HG03159 (cell line): ENCODE measurements at regions not wholly inside any gene's neighbourhood (a gene's known extent, or its start where the extent isn't known, plus 50 kb on each side); places are given as distances from the start of the nearest gene placed in this dataset.
"Not testable (repeated sequence)": the region's sequence is repeated elsewhere in the genome, so short reads cannot be mapped to it uniquely, and the experiment has no call there.

Experiments used
- ATAC-seq: cut with Tn5 transposase; IDR thresholded peaks from one replicate; pipeline ENCODE4 v1.9.1; 2021; ENCODE audit warnings: mild to moderate bottlenecking, moderate library complexity; ENCODE audit not compliant: unreplicated experiment

DNA sequence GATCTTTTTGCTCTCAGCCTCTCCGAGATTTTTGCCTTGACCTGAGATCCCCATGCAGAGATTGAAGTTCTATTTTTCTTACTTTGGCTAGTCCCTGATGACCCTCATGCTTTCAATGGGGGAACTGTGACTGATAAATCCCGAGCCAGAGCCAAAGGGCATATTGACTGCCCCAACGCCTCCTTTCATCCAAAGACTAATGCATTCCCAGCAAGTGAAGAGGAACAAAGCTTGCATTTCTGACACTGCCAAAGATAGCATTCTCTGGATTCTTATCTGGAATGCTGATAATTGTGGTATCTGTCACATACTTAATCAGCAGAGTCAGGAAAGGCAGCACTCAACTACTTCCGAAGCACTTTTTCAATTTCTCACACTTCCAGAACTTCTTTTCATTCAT lies 152.3 kb upstream of the EGLN3 start:
- no peak for ATAC-seq

DNA sequence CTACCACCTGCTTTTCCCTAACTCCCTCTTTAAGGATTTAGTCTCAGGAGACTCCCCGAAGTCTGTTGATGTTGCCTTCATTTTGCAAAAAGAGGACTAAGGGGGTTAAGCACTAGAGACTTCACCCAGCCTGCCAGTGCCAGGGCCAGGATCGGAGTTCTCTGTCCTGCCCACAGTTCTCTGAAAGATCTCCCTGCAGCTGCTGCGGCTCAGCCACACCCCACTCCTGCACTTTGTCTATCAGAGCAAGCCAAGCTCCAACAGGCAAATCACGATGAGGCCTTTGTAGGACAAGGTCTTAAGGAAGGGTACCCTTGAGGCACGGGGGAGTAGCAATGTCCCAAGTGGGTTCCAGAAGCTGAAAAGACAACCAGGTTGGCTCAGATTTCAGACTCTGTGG lies 148.8 kb upstream of the EGLN3 start:
- ATAC-seq, result no peak

GRCh38 chr14:34098985-34099349 lies 148.1 kb upstream of the EGLN3 start:
- no peak for ATAC-seq

- ATAC-seq, result no peak
Observed at GRCh38 chr14:34098045-34098984, 147.4 kb upstream of the EGLN3 start.

GRCh38 chr14:34097644-34098043 lies 146.8 kb upstream of the EGLN3 start:
- no peak for ATAC-seq

- ATAC-seq, result no peak
Observed at GRCh38 chr14:34094384-34094783, 143.5 kb upstream of the EGLN3 start.

- ATAC-seq, result no peak
Observed at GRCh38 chr14:34093883-34094282, 143.0 kb upstream of the EGLN3 start.

- ATAC-seq, result no peak
Observed at GRCh38 chr14:34090451-34090850, 139.6 kb upstream of the EGLN3 start.

DNA sequence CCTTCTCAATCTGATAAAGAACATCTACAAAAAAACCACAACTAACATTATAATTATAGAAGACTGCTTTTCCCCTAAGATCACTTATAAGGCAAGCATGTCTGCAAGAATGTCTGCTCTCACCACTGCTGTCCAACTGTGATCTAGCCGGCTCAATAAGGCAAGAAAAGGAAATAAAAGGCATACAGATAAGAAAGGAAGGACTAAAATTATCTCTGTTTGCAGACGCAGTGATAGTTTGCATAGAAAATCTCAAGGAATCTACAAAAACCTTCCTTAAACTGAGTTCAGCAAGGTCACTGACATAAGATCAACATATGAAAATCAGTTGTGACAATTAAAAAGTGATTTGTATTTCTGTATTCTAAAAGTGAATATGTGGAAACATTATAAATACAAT lies 138.0 kb upstream of the EGLN3 start:
- no peak for ATAC-seq

- ATAC-seq, result peak; percentile 49
Observed at GRCh38 chr14:34087571-34087970, 136.7 kb upstream of the EGLN3 start.

- no peak for ATAC-seq
Observed at GRCh38 chr14:34086223-34086757, 135.4 kb upstream of the EGLN3 start.

DNA sequence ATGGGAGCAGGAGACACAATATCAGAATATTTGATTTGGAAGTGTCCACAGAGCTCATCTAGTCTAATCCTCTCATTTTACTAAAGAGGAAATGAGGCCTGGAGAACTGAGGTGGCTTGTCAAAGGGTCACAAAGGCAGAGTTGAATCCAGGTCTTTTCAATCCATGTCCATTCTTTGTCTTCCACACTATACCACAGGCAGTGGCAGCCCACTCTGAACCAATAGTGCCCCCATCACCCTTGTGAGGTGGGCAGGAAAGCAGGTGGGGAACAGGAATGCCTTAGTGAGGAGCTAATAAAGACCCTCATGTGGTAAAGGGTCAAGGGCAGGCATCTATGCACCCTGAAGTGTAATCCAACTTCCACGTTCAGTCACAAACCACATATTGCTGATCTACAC lies 134.8 kb upstream of the EGLN3 start:
- ATAC-seq, result no peak

GRCh38 chr14:34081576-34082136 lies 130.8 kb upstream of the EGLN3 start:
- ATAC-seq, result no peak

GRCh38 chr14:34081101-34081575 lies 130.3 kb upstream of the EGLN3 start:
- no peak for ATAC-seq

DNA sequence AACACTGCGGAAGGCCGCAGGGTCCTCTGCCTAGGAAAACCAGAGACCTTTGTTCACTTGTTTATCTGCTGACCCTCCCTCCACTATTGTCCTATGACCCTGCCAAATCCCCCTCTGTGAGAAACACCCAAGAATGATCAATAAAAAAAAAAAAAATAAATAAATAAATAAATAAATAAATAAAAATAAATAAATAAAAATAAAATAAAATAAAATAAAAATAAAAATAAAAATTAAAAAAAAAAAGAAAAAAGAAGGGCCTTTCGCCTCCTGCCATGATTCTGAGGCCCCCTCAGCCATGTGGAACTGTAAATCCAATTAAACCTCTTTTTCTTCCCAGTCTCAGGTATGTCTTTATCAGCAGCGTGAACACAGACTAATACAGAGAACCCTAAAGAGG lies 128.8 kb upstream of the EGLN3 start:
- not testable (repeated sequence) for ATAC-seq

DNA sequence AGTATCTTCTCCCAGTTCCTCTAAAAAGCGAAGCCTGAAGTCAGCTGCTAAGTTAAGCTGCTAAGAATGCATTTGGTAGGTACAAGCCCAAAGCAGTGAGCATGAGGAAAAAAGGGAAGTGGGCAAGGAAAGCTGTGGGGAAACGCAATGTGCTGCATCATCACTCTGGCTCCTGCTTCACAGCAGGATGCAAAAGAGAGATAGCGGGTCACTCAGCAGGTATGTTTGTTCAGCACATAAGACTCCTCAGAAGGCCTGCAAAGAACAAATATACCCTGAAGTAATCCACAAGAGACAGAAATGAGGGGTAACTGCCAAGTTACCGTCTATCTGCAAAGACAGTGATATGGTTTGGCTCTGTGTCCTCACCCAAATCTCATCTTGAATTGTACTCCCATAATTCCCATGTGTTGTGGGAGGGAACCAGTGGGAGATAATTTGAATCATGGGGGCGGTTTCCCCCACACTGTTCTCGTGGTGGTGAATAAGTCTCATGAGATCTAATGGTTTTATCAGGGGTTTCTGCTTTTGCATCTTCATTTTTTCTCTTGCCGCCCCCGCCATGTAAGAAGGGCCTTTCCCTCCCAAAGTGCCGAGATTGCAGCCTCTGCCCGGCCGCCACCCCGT lies 127.4 kb upstream of the EGLN3 start:
- no peak for ATAC-seq

DNA sequence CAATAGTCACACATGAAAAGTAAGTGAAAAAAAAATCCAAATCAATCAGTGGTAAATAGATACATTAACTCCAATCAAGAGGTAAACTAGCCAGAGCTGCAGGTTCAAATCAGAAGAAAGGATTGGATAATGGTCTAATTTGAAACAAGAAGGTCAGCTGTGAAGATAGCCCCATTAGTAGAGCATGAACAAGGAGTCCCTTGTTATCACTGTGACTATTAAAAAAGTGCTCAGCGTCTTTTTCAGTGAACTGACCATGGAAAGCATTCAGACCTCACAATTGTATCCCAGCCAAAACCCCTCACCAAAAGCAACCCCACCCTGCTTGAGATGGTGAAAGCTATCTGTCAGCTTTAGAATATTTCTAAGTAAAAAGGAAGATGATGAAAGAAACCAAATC lies 125.0 kb upstream of the EGLN3 start:
- ATAC-seq, result no peak

DNA sequence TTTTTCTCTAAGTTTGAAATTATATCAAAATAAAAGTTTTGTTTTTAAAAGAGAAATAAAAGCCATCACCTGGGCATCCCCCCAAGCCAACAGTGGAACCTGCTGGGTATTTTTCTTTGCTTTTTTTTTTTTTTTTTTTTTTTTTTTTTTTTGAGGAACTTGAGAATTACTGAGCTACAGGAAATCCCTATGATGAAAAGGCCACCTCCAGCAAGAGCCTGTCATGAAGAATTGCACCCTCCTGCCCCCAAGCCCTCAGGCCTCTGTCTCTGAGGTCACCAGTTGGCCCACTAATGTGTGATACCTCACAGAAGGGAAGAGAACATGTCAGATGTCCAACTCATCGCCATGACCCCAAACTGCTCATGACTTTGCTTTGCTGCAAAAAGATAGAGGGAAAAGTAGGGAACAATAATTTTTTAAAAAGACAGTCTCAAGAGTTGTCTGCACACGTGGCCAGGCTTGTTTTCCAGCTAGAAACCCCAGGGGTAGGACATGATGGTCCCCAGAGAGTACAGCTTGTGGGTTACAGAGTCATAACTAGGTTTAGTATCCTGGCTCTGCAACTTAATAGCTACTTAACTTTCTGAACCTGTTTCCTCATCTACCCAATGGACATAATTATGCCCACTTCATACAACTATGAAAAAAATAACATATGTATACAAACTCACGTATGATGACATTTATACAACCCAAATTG lies 124.3 kb upstream of the EGLN3 start:
- peak; percentile 55 for ATAC-seq

DNA sequence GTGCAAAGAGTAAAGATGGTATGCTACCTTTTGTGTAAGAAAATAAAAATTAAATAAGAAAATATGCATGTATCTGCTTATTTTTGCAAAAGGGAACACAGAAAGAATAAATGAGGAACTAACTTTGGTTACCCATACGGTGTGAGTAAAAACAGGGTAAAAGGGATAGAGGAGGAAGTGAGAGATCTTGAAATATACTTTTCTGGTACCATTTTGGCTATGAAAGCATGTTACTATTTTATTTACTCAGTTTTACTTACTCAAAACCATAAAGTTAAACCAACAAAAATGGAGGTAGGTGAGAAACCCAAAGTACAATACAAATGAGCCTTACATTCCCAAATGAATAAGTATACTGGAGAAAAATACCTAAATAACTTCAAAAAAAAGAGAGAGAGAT lies 122.0 kb upstream of the EGLN3 start:
- peak; percentile 75 for ATAC-seq

GRCh38 chr14:34072401-34072800 lies 121.5 kb upstream of the EGLN3 start:
- ATAC-seq, result no peak

- ATAC-seq, result no peak
Observed at GRCh38 chr14:34070917-34071407, 120.1 kb upstream of the EGLN3 start.
